ENCODE measurements at regions not wholly inside any gene's neighbourhood (a gene's known extent, or its start where the extent isn't known, plus 50 kb on each side); places are given as distances from the start of the nearest gene placed in this dataset.

GRCh38 chr11:82639251-82639650 lies 94.4 kb downstream of the FAM181B start:
- H3K4me3 ChIP-seq (ENCODE audit: low read length) = no peak overlapping the region
- peaks cover 2% of the 10 kb centered on the region for H3K4me1 Mint-ChIP-seq
- no peak for TF ChIP-seq CTCF (conservative IDR thresholded peaks at IDR 0.05)
- H3K27ac Mint-ChIP-seq = no peak overlapping the region
- no peak for DNase-seq
- H3K9ac ChIP-seq (ENCODE audit: extremely low read depth, low read length, poor library complexity, severe bottlenecking) = no peak overlapping the region
- peaks cover 3% of the 10 kb centered on the region for H3K27me3 Mint-ChIP-seq (ENCODE audit: insufficient read depth)
- no peaks in the 10 kb centered on the region for H3K9me3 Mint-ChIP-seq
- peaks cover 11% of the 10 kb centered on the region for H3K4me1 ChIP-seq (ENCODE audit: control insufficient read depth, insufficient read depth, low read length)
- no peaks in the 10 kb centered on the region for H3K36me3 Mint-ChIP-seq (ENCODE audit: low read depth)
- no peak overlapping the region for H3K27ac ChIP-seq (ENCODE audit: low read depth, low read length)
- WGBS, 2 experiments (ENCODE audit: insufficient coverage in 1 of 2, insufficient read length in 1 of 2) = 79 to 90% methylated on average over 2 to 3 of the region's 3 CpGs
- H3K36me3 ChIP-seq (ENCODE audit: control insufficient read depth, insufficient read depth, low read length) = no peaks in the 10 kb centered on the region
- H3K4me3 Mint-ChIP-seq = no peak overlapping the region
- H3K27me3 ChIP-seq (ENCODE audit: control insufficient read depth, insufficient read depth, low read length, poor library complexity, severe bottlenecking) = no peaks in the 10 kb centered on the region
- H3K9me3 ChIP-seq (ENCODE audit: control insufficient read depth, low read length) = peaks cover 11% of the 10 kb centered on the region

- Histone ChIP-seq H3K27ac (ENCODE audit: low read depth, low read length) (no peak overlapping the region), H3K9me3 (ENCODE audit: control insufficient read depth, low read length) (peaks cover 11% of the 10 kb centered on the region), H3K9ac (ENCODE audit: extremely low read depth, low read length, poor library complexity, severe bottlenecking) (no peak overlapping the region), H3K27me3 (ENCODE audit: control insufficient read depth, insufficient read depth, low read length, poor library complexity, severe bottlenecking) (no peaks in the 10 kb centered on the region), H3K36me3 (ENCODE audit: control insufficient read depth, insufficient read depth, low read length) (no peaks in the 10 kb centered on the region), H3K4me1 (ENCODE audit: control insufficient read depth, insufficient read depth, low read length) (peaks cover 6% of the 10 kb centered on the region), H3K4me3 (ENCODE audit: low read length) (no peak overlapping the region)
- no peak overlapping the region for H3K27ac Mint-ChIP-seq
- 86% methylated on average over 1 of the region's 1 CpG; no CpG with 5 or more reads in 1 of the 2 experiments for WGBS, 2 experiments (ENCODE audit: insufficient coverage in 1 of 2, insufficient read length in 1 of 2)
- no peaks in the 10 kb centered on the region for H3K9me3 Mint-ChIP-seq
- no peak overlapping the region for H3K4me3 Mint-ChIP-seq
- DNase-seq = no peak
- peaks cover 2% of the 10 kb centered on the region for H3K4me1 Mint-ChIP-seq
- no peak for TF ChIP-seq CTCF (conservative IDR thresholded peaks at IDR 0.05)
- no peaks in the 10 kb centered on the region for H3K36me3 Mint-ChIP-seq (ENCODE audit: low read depth)
- peaks cover 3% of the 10 kb centered on the region for H3K27me3 Mint-ChIP-seq (ENCODE audit: insufficient read depth)
Measured at GRCh38 chr11:82636615-82637014, 97.0 kb downstream of the FAM181B start.

- peaks cover 1% of the 10 kb centered on the region for H3K9me3 Mint-ChIP-seq
- H3K9me3 ChIP-seq (ENCODE audit: control insufficient read depth, low read length) = peaks cover 15% of the 10 kb centered on the region
- H3K27ac ChIP-seq (ENCODE audit: low read depth, low read length) = no peak overlapping the region
- H3K36me3 Mint-ChIP-seq (ENCODE audit: low read depth) = no peaks in the 10 kb centered on the region
- H3K4me3 ChIP-seq (ENCODE audit: low read length) = no peak overlapping the region
- no peaks in the 10 kb centered on the region for H3K4me1 ChIP-seq (ENCODE audit: control insufficient read depth, insufficient read depth, low read length)
- no peak overlapping the region for H3K4me3 Mint-ChIP-seq
- no peaks in the 10 kb centered on the region for H3K27me3 ChIP-seq (ENCODE audit: control insufficient read depth, insufficient read depth, low read length, poor library complexity, severe bottlenecking)
- peaks cover 3% of the 10 kb centered on the region for H3K27me3 Mint-ChIP-seq (ENCODE audit: insufficient read depth)
- no peaks in the 10 kb centered on the region for H3K36me3 ChIP-seq (ENCODE audit: control insufficient read depth, insufficient read depth, low read length)
- no peak overlapping the region for H3K9ac ChIP-seq (ENCODE audit: extremely low read depth, low read length, poor library complexity, severe bottlenecking)
- WGBS, 2 experiments (ENCODE audit: insufficient coverage in 1 of 2, insufficient read length in 1 of 2) = 100% methylated on average over 1 to 2 of the region's 2 CpGs
- TF ChIP-seq CTCF (conservative IDR thresholded peaks at IDR 0.05) = no peak
- H3K4me1 Mint-ChIP-seq = no peaks in the 10 kb centered on the region
- no peak overlapping the region for H3K27ac Mint-ChIP-seq
- DNase-seq = no peak
Measured at GRCh38 chr11:82634091-82634490, 99.6 kb downstream of the FAM181B start.

Measured in endodermal cell (in vitro differentiated cells).